Fibroblast of the conjunctiva (primary cell): ENCODE measurements at regions not wholly inside any gene's neighbourhood (a gene's known extent, or its start where the extent isn't known, plus 50 kb on each side); places are given as distances from the start of the nearest gene placed in this dataset.

Source experiments
- DNase-seq: peaks from one replicate; pipeline ENCODE4 v3.0.0-alpha.2; 2010; ENCODE audit warnings: low read depth

- no peak for DNase-seq
These were observed 311.5 kb upstream of the MGAT5 start for GRCh38 chr2:133942398-133942797.

GRCh38 chr2:133943108-133943507, 310.8 kb upstream of the MGAT5 start:
- no peak for DNase-seq

GRCh38 chr2:133945089-133945488, 308.8 kb upstream of the MGAT5 start:
- DNase-seq: no peak

- DNase-seq: no peak
These were observed 306.8 kb upstream of the MGAT5 start for GRCh38 chr2:133947057-133947456.

GRCh38 chr2:133948610-133949290, 305.1 kb upstream of the MGAT5 start:
- no peak for DNase-seq

- DNase-seq: no peak
These were observed 304.3 kb upstream of the MGAT5 start for GRCh38 chr2:133949595-133949994.

GRCh38 chr2:133951209-133951608, 302.7 kb upstream of the MGAT5 start:
- no peak for DNase-seq

GRCh38 chr2:133952420-133952819, 301.5 kb upstream of the MGAT5 start:
- no peak for DNase-seq

- no peak for DNase-seq
These were observed 301.0 kb upstream of the MGAT5 start for GRCh38 chr2:133952896-133953295.

- no peak for DNase-seq
These were observed 300.3 kb upstream of the MGAT5 start for GRCh38 chr2:133953524-133953923.

GRCh38 chr2:133954636-133955035, 299.2 kb upstream of the MGAT5 start:
- no peak for DNase-seq

GRCh38 chr2:133955169-133955568, 298.7 kb upstream of the MGAT5 start:
- DNase-seq: no peak

- DNase-seq: no peak
These were observed 297.4 kb upstream of the MGAT5 start for GRCh38 chr2:133956434-133956935.

- no peak for DNase-seq
These were observed 296.0 kb upstream of the MGAT5 start for GRCh38 chr2:133957724-133958480.

GRCh38 chr2:133959066-133959465, 294.8 kb upstream of the MGAT5 start:
- no peak for DNase-seq

GRCh38 chr2:133966720-133967304, 287.1 kb upstream of the MGAT5 start:
- DNase-seq: no peak

GRCh38 chr2:133967326-133967725, 286.5 kb upstream of the MGAT5 start:
- DNase-seq: no peak

GRCh38 chr2:133968446-133968845, 285.4 kb upstream of the MGAT5 start:
- DNase-seq: no peak

GRCh38 chr2:133970641-133971040, 283.2 kb upstream of the MGAT5 start:
- DNase-seq: no peak

- no peak for DNase-seq
These were observed 281.6 kb upstream of the MGAT5 start for GRCh38 chr2:133972297-133972696.

GRCh38 chr2:133972786-133973185, 281.1 kb upstream of the MGAT5 start:
- DNase-seq: peak; percentile 5

GRCh38 chr2:133974353-133974752, 279.5 kb upstream of the MGAT5 start:
- no peak for DNase-seq

GRCh38 chr2:133975135-133975534, 278.7 kb upstream of the MGAT5 start:
- DNase-seq: no peak
